Type B pancreatic cell (in vitro differentiated cells): ENCODE measurements at regions not wholly inside any gene's neighbourhood (a gene's known extent, or its start where the extent isn't known, plus 50 kb on each side); places are given as distances from the start of the nearest gene placed in this dataset.

ENCODE experiments used
- DNase-seq: peaks from one replicate; pipeline ENCODE4 v3.0.0; 2021; ENCODE audit warnings: mixed read lengths; ENCODE audit not compliant: unreplicated experiment; ENCODE audit errors: extremely low spot score
- H3K27ac Mint-ChIP-seq: 2 replicates; pipeline ENCODE4 v1.8.0; 2021; ENCODE audit warnings: mild to moderate bottlenecking, mixed read lengths
- H3K27me3 Mint-ChIP-seq: 2 replicates; pipeline ENCODE4 v1.8.0; 2021; ENCODE audit warnings: mixed read lengths
- H3K36me3 Mint-ChIP-seq: 2 replicates; pipeline ENCODE4 v1.8.0; 2021; ENCODE audit warnings: mixed read lengths
- H3K4me1 Mint-ChIP-seq: one replicate; pipeline ENCODE4 v1.8.0; 2021; ENCODE audit warnings: mixed read lengths; ENCODE audit not compliant: unreplicated experiment
- H3K4me3 Mint-ChIP-seq: 2 replicates; pipeline ENCODE4 v1.8.0; 2021; ENCODE audit warnings: mild to moderate bottlenecking, mixed read lengths
- H3K9me3 Mint-ChIP-seq: 2 replicates; pipeline ENCODE4 v1.8.0; 2021; ENCODE audit warnings: mixed read lengths
- TF ChIP-seq, protein P1 (sequence below): fragments of 200-600 bp; sonication (generic); conservative IDR thresholded peaks from 2 replicates; pipeline ENCODE4 v1.5.0; 2021; ENCODE audit warnings: antibody characterized with exemption, mild to moderate bottlenecking

- Mint-ChIP-seq H3K27me3 (no peaks in the 10 kb centered on the region), H3K4me1 (peaks cover 9% of the 10 kb centered on the region), H3K36me3 (peaks cover 11% of the 10 kb centered on the region), H3K9me3 (peaks cover 20% of the 10 kb centered on the region), H3K27ac (no peak overlapping the region), H3K4me3 (no peak overlapping the region)
- no peak for DNase-seq
- TF ChIP-seq, protein P1, sequence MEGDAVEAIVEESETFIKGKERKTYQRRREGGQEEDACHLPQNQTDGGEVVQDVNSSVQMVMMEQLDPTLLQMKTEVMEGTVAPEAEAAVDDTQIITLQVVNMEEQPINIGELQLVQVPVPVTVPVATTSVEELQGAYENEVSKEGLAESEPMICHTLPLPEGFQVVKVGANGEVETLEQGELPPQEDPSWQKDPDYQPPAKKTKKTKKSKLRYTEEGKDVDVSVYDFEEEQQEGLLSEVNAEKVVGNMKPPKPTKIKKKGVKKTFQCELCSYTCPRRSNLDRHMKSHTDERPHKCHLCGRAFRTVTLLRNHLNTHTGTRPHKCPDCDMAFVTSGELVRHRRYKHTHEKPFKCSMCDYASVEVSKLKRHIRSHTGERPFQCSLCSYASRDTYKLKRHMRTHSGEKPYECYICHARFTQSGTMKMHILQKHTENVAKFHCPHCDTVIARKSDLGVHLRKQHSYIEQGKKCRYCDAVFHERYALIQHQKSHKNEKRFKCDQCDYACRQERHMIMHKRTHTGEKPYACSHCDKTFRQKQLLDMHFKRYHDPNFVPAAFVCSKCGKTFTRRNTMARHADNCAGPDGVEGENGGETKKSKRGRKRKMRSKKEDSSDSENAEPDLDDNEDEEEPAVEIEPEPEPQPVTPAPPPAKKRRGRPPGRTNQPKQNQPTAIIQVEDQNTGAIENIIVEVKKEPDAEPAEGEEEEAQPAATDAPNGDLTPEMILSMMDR = no peak
Measured at GRCh38 chr2:150578481-150578880, 91.0 kb upstream of the RND3 start.

GRCh38 chr2:150575861-150576260 is 88.4 kb upstream of the RND3 start:
- Mint-ChIP-seq H3K27ac (no peak overlapping the region), H3K4me1 (peaks cover 4% of the 10 kb centered on the region), H3K27me3 (no peaks in the 10 kb centered on the region), H3K4me3 (no peak overlapping the region), H3K36me3 (peaks cover 11% of the 10 kb centered on the region), H3K9me3 (peaks cover 20% of the 10 kb centered on the region)
- no peak for DNase-seq
- TF ChIP-seq, protein P1 = no peak

DNA sequence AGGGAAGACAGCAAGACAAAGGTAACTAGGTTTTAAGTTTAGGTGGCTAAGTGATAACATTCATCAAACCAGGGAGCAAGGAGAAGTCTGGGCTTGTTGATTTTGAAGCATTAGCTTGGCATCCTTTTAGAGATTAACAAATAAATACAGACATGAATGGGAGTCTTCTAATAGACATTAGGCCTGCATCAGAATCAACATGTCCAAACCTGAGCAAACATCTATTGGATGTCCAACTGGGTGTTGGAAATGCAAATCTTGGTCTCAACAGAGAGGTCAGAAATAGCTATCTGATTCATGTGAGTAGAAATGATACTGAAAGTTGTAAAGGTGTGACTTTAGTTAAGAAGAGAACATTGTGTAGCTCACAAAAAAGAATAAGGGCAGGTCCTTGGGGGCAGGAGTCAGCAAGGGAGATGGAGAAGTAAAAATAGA is 85.5 kb upstream of the RND3 start:
- Mint-ChIP-seq H3K27ac (no peak overlapping the region), H3K36me3 (peaks cover 3% of the 10 kb centered on the region), H3K4me1 (peaks cover 14% of the 10 kb centered on the region), H3K27me3 (no peaks in the 10 kb centered on the region), H3K9me3 (peaks cover 11% of the 10 kb centered on the region), H3K4me3 (no peak overlapping the region)
- TF ChIP-seq, protein P1 = no peak
- DNase-seq = no peak

DNA sequence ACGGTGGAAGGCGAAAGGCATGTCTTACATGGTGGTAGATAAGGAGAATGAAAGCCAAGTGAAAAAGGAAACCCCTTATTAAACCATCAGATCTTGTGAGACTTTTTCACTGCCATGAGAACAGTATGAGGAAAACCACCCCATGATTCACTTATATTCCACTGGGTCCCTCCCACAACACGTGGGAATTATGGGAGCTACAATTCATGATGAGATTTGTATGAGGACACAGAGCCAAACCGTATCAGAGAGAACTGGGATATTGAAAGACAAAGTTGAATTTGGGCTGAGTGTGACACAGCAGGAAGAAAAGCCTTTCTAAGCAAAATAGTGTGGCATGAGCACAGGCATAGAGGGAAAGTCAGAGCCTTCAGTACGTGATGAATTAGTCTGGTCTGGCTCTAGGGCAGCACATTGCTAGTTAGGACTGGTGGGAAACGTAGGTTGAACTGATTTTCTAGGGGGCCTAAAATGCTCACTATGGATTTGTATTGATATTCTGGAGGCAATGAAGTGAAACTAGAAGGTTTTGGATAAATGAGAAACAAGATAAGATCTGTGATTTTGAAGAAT is 84.8 kb upstream of the RND3 start:
- DNase-seq = no peak
- Mint-ChIP-seq H3K27me3 (no peaks in the 10 kb centered on the region), H3K36me3 (no peaks in the 10 kb centered on the region), H3K4me3 (no peak overlapping the region), H3K27ac (no peak overlapping the region), H3K9me3 (peaks cover 5% of the 10 kb centered on the region), H3K4me1 (peaks cover 17% of the 10 kb centered on the region)
- TF ChIP-seq, protein P1 = no peak

DNA sequence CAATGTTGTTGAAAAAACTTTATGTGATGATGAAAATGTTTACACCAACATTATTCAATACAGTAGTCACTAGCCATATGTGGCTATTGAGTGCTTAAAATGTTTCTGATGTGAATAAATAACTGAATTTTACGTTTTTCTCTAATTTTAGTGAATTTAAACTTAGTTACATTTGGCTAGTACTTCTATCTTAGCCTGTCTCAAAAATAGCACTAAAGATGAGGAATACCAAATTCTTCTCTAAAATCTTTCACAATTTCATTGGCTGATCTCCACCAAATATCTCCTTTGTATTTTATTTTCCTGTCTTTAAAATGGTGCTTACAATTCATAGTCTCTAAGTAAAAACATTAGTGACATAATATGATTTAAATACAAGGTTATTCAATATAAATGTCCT is 83.7 kb upstream of the RND3 start:
- peaks cover 15% of the 10 kb centered on the region for H3K4me1 Mint-ChIP-seq
- H3K36me3 Mint-ChIP-seq = no peaks in the 10 kb centered on the region
- H3K27me3 Mint-ChIP-seq = no peaks in the 10 kb centered on the region
- H3K4me3 Mint-ChIP-seq = no peak overlapping the region
- TF ChIP-seq, protein P1 = no peak
- H3K9me3 Mint-ChIP-seq = peaks cover 5% of the 10 kb centered on the region
- DNase-seq = no peak
- no peak overlapping the region for H3K27ac Mint-ChIP-seq

DNA sequence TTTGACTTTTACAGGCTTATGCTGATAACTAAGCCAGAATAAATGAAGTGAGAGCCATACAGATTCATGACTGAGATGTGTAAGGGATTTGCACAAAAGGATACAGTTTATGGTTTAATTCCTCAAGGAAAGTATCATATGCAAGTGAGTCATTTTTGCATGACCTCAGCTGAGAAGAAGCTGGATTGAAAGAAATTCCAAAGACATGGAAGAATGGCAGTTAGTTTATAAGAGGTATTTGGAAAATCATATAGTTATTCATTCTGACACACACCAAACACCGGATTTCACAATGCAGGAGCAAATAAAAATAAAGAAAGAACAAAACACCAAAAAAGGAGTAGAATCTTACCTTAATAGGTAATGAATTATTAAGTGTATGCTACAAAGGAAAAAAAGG is 83.2 kb upstream of the RND3 start:
- H3K27ac Mint-ChIP-seq = no peak overlapping the region

More for the DNA sequence above, 83.2 kb upstream of the RND3 start:
- H3K4me1 Mint-ChIP-seq = peaks cover 13% of the 10 kb centered on the region
- DNase-seq = no peak
- no peaks in the 10 kb centered on the region for H3K27me3 Mint-ChIP-seq
- TF ChIP-seq, protein P1 = no peak
- H3K36me3 Mint-ChIP-seq = no peaks in the 10 kb centered on the region
- peaks cover 5% of the 10 kb centered on the region for H3K9me3 Mint-ChIP-seq
- no peak overlapping the region for H3K4me3 Mint-ChIP-seq
